MG63 (cell line): ENCODE measurements at regions not wholly inside any gene's neighbourhood (a gene's known extent, or its start where the extent isn't known, plus 50 kb on each side); places are given as distances from the start of the nearest gene placed in this dataset.
A peak's percentile ranks its signal among the peaks of the same experiment; 100 is the strongest.

Experiments used
- DNase-seq: peaks from one replicate; pipeline ENCODE4 v3.0.0-alpha.2; 2020
- H3K27me3 ChIP-seq: fragments of 250-450 bp; sonication (Bioruptor Pico); 2 replicates; pipeline ENCODE4 v1.5.1; 2020; ENCODE audit warnings: mild to moderate bottlenecking, moderate library complexity
- H3K36me3 ChIP-seq: fragments of 250-450 bp; sonication (Bioruptor Pico); 2 replicates; pipeline ENCODE4 v1.5.1; 2020; ENCODE audit warnings: mild to moderate bottlenecking, moderate library complexity
- H3K4me3 ChIP-seq: fragments of 250-450 bp; sonication (Bioruptor Pico); 2 replicates; pipeline ENCODE4 v1.5.1; 2020; ENCODE audit warnings: mild to moderate bottlenecking, moderate library complexity
- H3K9me3 ChIP-seq: fragments of 250-450 bp; sonication (Bioruptor Pico); 2 replicates; pipeline ENCODE4 v1.5.1; 2020; ENCODE audit warnings: mild to moderate bottlenecking, moderate library complexity

DNA sequence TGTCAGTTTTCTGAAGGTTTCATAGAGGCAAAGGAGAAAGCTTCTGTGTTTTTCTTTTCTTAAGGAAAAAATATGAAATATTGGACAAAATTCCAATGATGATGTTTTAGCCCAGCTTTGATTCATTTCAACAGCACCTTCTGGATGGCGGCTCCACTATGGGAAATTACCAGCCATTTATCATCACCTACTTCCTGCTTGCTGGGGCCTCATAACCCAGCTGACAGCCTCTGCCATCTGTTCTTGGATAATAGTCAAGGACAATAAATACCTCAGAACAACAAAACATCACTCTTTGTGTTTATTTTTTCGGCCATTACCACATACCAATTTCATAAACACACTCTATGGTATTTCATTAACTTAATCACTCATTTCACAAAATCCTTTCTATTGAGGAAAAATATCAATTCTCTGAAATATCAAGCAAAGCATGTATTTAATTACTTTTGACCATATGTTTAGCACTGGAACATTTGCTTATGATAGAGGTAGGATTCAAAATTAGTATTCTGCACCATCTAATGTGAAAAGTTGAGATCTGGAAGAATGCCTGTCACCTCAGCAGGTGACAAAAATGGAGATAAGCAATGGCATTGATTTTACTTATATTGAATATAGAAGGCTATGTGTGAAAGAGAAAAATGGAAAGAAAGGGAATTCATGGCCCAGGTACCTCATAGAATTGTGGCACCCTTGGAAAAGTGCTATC lies 629.7 kb downstream of the LIG4 start:
- H3K27me3 ChIP-seq = no peaks in the 10 kb centered on the region
- H3K4me3 ChIP-seq = no peak overlapping the region
- no peaks in the 10 kb centered on the region for H3K9me3 ChIP-seq
- peak; percentile 54 for DNase-seq
- no peaks in the 10 kb centered on the region for H3K36me3 ChIP-seq

DNA sequence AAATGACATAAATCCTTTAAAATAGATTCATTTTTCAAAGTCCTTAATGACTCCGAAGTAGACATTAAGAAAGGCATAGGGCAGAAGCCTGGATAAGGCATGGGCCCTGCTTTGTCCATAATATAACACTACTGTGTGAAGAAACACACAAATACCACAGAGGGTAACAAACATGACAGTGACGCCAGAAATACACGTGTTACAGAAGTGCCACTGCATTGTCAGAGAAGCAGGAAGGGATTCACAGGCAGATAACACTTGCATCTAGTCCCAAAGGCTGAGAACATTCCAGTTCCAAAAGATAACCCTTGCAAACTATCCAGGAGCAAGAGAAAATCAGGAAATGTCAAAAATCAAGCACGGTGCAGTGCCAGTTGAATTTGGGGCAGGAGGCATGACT lies 633.2 kb downstream of the LIG4 start:
- H3K9me3 ChIP-seq = no peaks in the 10 kb centered on the region
- no peak overlapping the region for H3K4me3 ChIP-seq
- H3K36me3 ChIP-seq = no peaks in the 10 kb centered on the region
- no peak for DNase-seq
- H3K27me3 ChIP-seq = no peaks in the 10 kb centered on the region

DNA sequence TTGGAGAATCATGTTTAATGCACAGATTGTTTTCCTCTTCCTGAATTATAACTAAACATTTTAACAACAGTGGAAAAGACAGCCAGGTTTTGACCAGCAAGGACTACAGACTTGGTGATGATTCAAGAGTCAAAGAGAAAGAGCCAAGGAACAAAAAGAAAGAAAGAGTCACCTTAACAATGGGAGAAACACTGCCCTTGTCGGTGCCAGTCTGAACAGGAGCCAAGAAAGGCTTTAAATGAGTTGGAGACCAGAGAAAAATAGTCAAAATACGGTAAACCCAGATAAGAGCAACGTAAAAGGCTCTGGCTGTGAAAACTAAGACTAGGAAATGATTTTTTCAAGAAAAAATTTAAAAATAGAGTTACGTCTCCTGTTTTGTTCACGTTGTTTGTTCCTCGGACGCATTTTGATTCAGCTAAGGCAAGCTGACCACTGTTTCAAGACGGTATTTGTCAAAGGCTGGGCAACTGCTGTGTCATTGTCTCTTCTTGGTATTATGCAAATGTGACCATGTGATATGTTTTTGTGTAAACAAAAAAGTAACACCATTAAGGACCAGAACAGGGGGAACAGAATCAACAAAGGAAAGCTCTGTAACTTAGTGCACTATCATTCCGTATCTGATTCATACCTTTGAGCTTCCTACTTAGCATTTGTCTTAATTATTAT lies 634.5 kb downstream of the LIG4 start:
- Histone ChIP-seq H3K4me3 (no peak overlapping the region), H3K27me3 (no peaks in the 10 kb centered on the region), H3K36me3 (no peaks in the 10 kb centered on the region)

GRCh38 chr13:107576430-107576829 lies 638.9 kb downstream of the LIG4 start:
- no peak overlapping the region for H3K4me3 ChIP-seq
- no peaks in the 10 kb centered on the region for H3K9me3 ChIP-seq
- DNase-seq = no peak
- no peaks in the 10 kb centered on the region for H3K36me3 ChIP-seq
- H3K27me3 ChIP-seq = no peaks in the 10 kb centered on the region

More for the DNA sequence above, 634.5 kb downstream of the LIG4 start:
- no peaks in the 10 kb centered on the region for H3K9me3 ChIP-seq
- peak; percentile 4 for DNase-seq

DNA sequence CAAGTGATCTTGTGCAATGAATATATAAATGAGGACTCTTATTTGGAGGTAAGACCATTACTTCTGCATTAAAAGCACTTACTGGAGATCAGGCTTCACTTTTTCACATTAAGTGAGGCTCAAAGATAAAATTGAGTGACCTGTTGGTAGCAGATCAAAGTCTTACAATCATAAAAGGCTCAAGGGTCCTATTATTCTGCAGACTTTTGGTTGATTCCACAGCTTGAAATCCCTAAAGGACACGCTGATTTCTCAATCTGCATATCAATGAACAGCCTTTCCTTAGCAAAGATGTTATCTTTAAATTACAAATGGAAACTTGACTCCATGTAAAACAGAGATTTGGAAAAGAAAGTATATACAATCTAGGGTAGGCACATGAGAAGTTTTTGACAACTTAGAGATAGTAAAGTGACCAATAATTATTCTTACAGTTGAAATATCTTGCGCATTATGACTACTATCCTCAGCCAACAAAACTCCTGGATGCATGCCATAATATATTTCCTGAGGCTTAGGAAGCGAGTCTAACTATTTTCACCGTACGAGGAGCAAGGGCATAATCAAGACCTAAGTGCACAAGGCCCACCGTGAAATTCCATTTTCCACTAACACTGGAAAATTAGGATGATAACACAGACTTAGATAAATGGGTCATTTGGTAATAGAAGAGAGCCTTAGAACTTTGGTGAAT lies 640.7 kb downstream of the LIG4 start:
- no peak overlapping the region for H3K4me3 ChIP-seq
- no peaks in the 10 kb centered on the region for H3K27me3 ChIP-seq
- no peaks in the 10 kb centered on the region for H3K9me3 ChIP-seq
- DNase-seq = no peak
- no peaks in the 10 kb centered on the region for H3K36me3 ChIP-seq

DNA sequence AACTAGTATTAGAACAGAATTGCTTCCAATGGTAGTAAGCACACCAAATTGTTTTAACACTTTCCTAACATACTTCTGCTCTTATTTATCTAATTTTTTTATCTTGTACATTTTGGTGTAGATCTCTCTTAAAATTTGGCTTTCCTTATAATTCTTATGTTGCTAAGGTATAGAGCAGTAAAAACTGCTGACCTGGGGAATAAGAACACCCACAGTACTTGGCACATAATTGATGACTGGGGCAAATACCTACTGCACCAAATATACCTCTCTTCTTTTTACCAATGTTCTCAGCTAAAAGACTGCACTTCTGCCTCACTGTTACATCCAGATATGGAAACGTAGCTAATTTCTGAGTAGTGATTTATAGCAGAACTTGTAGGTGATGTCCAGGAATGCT lies 642.2 kb downstream of the LIG4 start:
- Histone ChIP-seq H3K36me3 (no peaks in the 10 kb centered on the region), H3K27me3 (no peaks in the 10 kb centered on the region), H3K9me3 (no peaks in the 10 kb centered on the region), H3K4me3 (no peak overlapping the region)
- DNase-seq = no peak

DNA sequence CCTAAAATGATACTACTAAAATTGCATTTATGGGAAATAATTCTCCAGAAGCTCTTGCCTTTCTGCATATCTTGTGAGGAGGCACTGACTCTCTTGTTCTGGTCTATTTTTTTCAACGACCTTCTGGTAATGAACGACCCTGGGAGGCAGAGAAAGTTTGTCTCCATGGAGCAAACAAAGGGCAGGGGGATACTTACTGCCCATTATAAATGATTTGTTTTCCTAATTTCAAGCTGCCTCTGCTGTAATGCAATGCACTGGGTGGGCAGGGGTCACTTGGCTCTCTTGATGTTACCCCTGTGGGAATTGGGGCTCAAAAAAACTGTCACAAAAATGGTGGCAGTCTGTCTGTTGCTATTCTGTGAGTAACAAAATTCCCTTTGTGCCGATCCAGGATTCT lies 643.2 kb downstream of the LIG4 start:
- no peaks in the 10 kb centered on the region for H3K27me3 ChIP-seq
- no peak overlapping the region for H3K4me3 ChIP-seq
- no peaks in the 10 kb centered on the region for H3K36me3 ChIP-seq
- DNase-seq = no peak
- no peaks in the 10 kb centered on the region for H3K9me3 ChIP-seq

- Histone ChIP-seq H3K36me3 (no peaks in the 10 kb centered on the region), H3K4me3 (no peak overlapping the region), H3K27me3 (no peaks in the 10 kb centered on the region), H3K9me3 (no peaks in the 10 kb centered on the region)
- no peak for DNase-seq
Measured at GRCh38 chr13:107568181-107568580, 647.2 kb downstream of the LIG4 start.

DNA sequence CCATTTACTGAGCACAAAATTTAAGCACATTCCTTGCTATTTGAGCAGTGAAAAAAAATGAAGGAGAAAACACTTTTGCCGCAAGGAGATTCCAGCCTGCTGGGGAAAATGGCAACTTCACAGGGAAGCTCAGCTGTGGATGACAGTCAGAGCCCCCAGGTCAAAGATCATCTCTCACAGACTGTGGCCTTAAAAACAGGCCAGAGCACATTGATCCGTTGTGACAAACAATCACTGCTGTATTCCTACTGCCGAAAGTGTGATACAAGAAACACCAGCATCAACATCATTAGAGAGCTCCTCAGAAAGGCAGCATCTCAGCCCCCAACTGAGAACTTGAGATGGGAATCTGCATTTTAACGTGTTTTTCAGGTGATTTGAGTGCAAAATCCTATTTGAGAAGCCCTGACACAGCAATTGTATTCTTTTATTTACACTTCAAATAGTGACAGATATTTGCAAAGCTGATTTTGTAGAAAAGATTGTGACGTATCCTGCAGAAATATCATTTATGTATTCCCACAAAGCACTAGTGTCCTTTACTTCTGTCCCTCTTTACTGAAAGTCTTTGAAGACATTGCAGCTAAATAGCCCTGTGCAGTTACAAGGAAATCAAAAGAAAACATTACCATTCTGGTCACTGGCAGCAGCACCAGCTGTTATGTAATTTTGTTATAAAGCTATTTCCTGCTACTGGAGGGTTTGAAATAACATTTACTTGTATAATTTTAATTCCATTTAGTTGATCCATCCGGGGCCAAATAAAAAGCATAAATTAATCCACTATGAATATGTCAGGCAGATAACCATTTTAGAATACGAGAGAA lies 652.0 kb downstream of the LIG4 start:
- no peaks in the 10 kb centered on the region for H3K36me3 ChIP-seq
- DNase-seq = no peak
- no peaks in the 10 kb centered on the region for H3K27me3 ChIP-seq
- H3K9me3 ChIP-seq = no peaks in the 10 kb centered on the region
- no peak overlapping the region for H3K4me3 ChIP-seq

- DNase-seq = no peak
- no peaks in the 10 kb centered on the region for H3K9me3 ChIP-seq
- H3K27me3 ChIP-seq = no peaks in the 10 kb centered on the region
- H3K4me3 ChIP-seq = no peak overlapping the region
- no peaks in the 10 kb centered on the region for H3K36me3 ChIP-seq
Measured at GRCh38 chr13:107562203-107562602, 653.1 kb downstream of the LIG4 start.

DNA sequence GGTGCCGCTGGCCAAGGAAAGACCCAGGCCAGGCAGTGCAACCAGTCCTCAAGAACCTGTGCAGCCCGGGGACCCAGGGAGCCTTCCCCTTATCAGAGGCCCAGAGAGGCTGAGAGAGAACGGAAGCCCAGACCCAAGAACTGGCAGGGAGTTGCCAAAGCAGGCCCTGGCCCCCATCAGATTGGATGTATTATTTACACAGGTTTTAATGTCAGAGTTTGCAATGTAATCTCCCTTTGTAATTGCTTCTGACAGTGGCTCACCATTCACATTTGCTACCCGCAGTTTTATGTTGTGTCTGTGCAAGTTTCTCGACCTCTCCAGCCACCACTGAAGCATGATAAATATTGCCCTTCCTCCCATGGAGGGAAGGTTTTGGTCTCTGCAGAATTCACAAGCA lies 660.9 kb downstream of the LIG4 start:
- no peaks in the 10 kb centered on the region for H3K9me3 ChIP-seq
- H3K36me3 ChIP-seq = no peaks in the 10 kb centered on the region

DNA sequence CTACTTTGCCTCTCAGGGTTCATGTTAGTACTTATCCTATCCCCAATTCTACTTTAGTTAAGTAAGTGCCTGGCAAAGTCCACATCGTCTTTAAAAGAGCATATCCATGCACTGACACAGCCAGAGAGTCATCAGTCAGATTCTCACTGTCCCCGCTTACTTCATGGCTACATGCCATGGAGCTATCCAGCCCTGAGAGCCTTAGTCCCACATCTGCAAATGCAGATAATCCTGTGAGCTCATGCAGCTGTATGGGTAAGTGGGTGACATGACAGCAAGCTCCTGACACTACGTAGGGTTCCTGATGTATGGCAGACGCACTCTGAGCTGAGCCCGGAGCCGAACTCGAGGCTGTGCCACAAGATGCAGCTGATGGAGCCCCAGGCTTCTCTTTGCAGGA lies 661.5 kb downstream of the LIG4 start:
- DNase-seq = no peak
- H3K36me3 ChIP-seq = no peaks in the 10 kb centered on the region
- H3K27me3 ChIP-seq = no peaks in the 10 kb centered on the region
- H3K4me3 ChIP-seq = no peak overlapping the region
- no peaks in the 10 kb centered on the region for H3K9me3 ChIP-seq

More for the DNA sequence above, 660.9 kb downstream of the LIG4 start:
- no peak for DNase-seq
- no peak overlapping the region for H3K4me3 ChIP-seq
- no peaks in the 10 kb centered on the region for H3K27me3 ChIP-seq

- H3K36me3 ChIP-seq = no peaks in the 10 kb centered on the region
- no peak for DNase-seq
- no peaks in the 10 kb centered on the region for H3K9me3 ChIP-seq
- H3K27me3 ChIP-seq = no peaks in the 10 kb centered on the region
- H3K4me3 ChIP-seq = no peak overlapping the region
Measured at GRCh38 chr13:107551521-107551920, 663.8 kb downstream of the LIG4 start.

DNA sequence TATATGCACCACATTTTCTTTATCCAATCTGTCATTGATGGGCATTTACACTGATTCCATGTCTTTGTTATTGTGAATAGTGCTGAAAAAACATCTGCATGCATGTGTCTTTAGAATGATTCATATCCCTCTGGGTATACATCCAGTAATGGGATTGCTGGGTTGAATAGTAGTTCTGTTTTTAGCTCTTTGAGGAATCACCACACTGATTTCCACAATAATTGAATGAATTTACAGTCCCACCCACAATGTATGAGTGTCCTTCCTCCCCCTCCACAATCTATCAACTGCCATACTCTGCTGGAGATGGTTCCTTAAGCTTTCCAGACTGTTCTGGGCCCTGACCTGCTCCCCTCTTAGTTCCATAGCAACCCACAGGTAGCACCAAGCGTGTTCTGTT lies 667.0 kb downstream of the LIG4 start:
- no peaks in the 10 kb centered on the region for H3K9me3 ChIP-seq

GRCh38 chr13:107545946-107546502 lies 669.3 kb downstream of the LIG4 start:
- Histone ChIP-seq H3K27me3 (no peaks in the 10 kb centered on the region), H3K4me3 (no peak overlapping the region), H3K36me3 (no peaks in the 10 kb centered on the region), H3K9me3 (no peaks in the 10 kb centered on the region)
- DNase-seq = no peak

More for the DNA sequence above, 667.0 kb downstream of the LIG4 start:
- no peak for DNase-seq
- Histone ChIP-seq H3K4me3 (no peak overlapping the region), H3K27me3 (no peaks in the 10 kb centered on the region), H3K36me3 (no peaks in the 10 kb centered on the region)

DNA sequence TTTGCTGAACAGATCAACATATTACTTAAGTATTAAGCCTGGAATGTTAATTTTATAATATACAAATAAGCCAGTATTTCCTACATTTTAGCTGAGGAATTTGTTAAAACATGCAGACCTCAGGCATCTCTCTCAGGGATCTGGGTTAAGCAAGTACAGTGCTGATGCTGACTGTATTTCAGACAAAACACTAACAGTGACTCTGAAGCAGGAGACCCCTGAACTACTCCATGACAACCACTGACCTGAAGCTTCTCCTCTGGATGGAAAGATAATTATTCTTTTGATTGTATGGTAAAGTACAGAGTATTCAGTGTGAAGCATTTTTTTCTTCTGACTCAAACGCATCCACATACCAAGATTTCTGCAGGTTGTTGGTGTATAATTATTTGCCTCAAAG lies 680.8 kb downstream of the LIG4 start:
- no peaks in the 10 kb centered on the region for H3K27me3 ChIP-seq
- H3K9me3 ChIP-seq = no peaks in the 10 kb centered on the region
- DNase-seq = no peak
- H3K4me3 ChIP-seq = no peak overlapping the region
- no peaks in the 10 kb centered on the region for H3K36me3 ChIP-seq

DNA sequence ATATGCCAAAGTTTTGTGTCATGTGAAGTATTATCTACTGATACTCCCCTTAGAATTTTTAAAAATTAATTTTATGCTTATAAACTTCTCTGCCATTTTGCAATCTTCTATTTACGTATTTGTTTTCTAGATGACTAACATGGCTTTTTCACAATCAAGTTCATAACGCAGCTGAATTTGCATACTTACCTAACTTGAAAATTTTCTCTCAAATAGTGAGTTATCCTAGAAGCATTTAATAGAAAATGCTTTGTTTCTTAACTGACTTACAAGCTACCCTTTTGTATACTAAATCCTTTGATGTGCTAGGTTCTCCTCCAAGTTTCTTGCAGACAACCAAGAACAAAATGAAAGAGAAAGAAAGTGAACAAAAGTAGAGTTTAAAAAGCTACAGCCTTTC lies 683.5 kb downstream of the LIG4 start:
- no peak overlapping the region for H3K4me3 ChIP-seq
- no peaks in the 10 kb centered on the region for H3K9me3 ChIP-seq
- DNase-seq = no peak
- H3K27me3 ChIP-seq = no peaks in the 10 kb centered on the region
- H3K36me3 ChIP-seq = no peaks in the 10 kb centered on the region
